ENCODE measurements at regions not wholly inside any gene's neighbourhood (a gene's known extent, or its start where the extent isn't known, plus 50 kb on each side); places are given as distances from the start of the nearest gene placed in this dataset.

GRCh38 chr7:3157566-3158287 lies 114.1 kb upstream of the CARD11 start:
- Histone ChIP-seq H3K4me2 (ENCODE audit: low read length) (no peak overlapping the region), H3K9me3 (ENCODE audit: insufficient read depth, low read depth, low read length) (peaks cover 2% of the 10 kb centered on the region), H2BK120ac (ENCODE audit: insufficient read depth, low read length, poor library complexity) (no peak overlapping the region), H3K9ac (ENCODE audit: low read length) (no peak overlapping the region), H3K79me1 (ENCODE audit: low read length) (no peaks in the 10 kb centered on the region), H4K12ac (ENCODE audit: low read depth, low read length) (no peak overlapping the region), H3K36me3 (ENCODE audit: control insufficient read depth in 1 of 2, insufficient read depth in 2 of 2, low read length in 2 of 2) (no peaks in the 10 kb centered on the region), H2BK12ac (ENCODE audit: low read length) (no peak overlapping the region), H3K4me1 (ENCODE audit: control insufficient read depth in 1 of 2, insufficient read depth in 2 of 2, low read length in 2 of 2) (no peaks in the 10 kb centered on the region), H2AK5ac (ENCODE audit: low read length) (no peak overlapping the region), H3K18ac (ENCODE audit: low read length) (no peak overlapping the region), H2AFZ (ENCODE audit: insufficient read depth, low read length, poor library complexity) (no peak overlapping the region), H4K91ac (ENCODE audit: low read depth, low read length) (no peak overlapping the region), H3K23ac (ENCODE audit: low read length) (no peak overlapping the region), H3K79me2 (ENCODE audit: control insufficient read depth, insufficient read depth, low read length, poor library complexity) (no peaks in the 10 kb centered on the region), H3K14ac (ENCODE audit: low read length) (no peak overlapping the region), H3K27me3 (ENCODE audit: insufficient read depth, low read length) (no peaks in the 10 kb centered on the region), H3K4me3 (ENCODE audit: low read depth, low read length) (no peak overlapping the region), H2BK5ac (ENCODE audit: low read depth, low read length, poor library complexity) (no peak overlapping the region), H4K8ac (ENCODE audit: low read depth, low read length) (no peak overlapping the region), H3K27ac (ENCODE audit: low read depth, low read length) (no peak overlapping the region), H3K4ac (ENCODE audit: low read depth, low read length) (no peak overlapping the region)
- DNase-seq: no peak
- no CpG with 5 or more reads among the region's 20 CpGs for WGBS (ENCODE audit: extremely low coverage, insufficient coverage, insufficient read length)

- WGBS (ENCODE audit: extremely low coverage, insufficient coverage, insufficient read length): no CpG with 5 or more reads among the region's 11 CpGs
- Histone ChIP-seq H2BK12ac (ENCODE audit: low read length) (no peak overlapping the region), H4K91ac (ENCODE audit: low read depth, low read length) (no peak overlapping the region), H4K12ac (ENCODE audit: low read depth, low read length) (no peak overlapping the region), H3K79me2 (ENCODE audit: control insufficient read depth, insufficient read depth, low read length, poor library complexity) (no peaks in the 10 kb centered on the region), H2AFZ (ENCODE audit: insufficient read depth, low read length, poor library complexity) (no peak overlapping the region), H3K79me1 (ENCODE audit: low read length) (no peaks in the 10 kb centered on the region), H3K27me3 (ENCODE audit: insufficient read depth, low read length) (no peaks in the 10 kb centered on the region), H4K8ac (ENCODE audit: low read depth, low read length) (no peak overlapping the region), H3K23ac (ENCODE audit: low read length) (no peak overlapping the region), H3K27ac (ENCODE audit: low read depth, low read length) (no peak overlapping the region), H3K4ac (ENCODE audit: low read depth, low read length) (no peak overlapping the region), H3K14ac (ENCODE audit: low read length) (no peak overlapping the region), H2AK5ac (ENCODE audit: low read length) (no peak overlapping the region), H2BK120ac (ENCODE audit: insufficient read depth, low read length, poor library complexity) (no peak overlapping the region), H3K4me3 (ENCODE audit: low read depth, low read length) (no peak overlapping the region), H3K9ac (ENCODE audit: low read length) (no peak overlapping the region), H3K4me2 (ENCODE audit: low read length) (no peak overlapping the region), H2BK5ac (ENCODE audit: low read depth, low read length, poor library complexity) (no peak overlapping the region), H3K9me3 (ENCODE audit: insufficient read depth, low read depth, low read length) (peaks cover 7% of the 10 kb centered on the region), H3K4me1 (ENCODE audit: control insufficient read depth in 1 of 2, insufficient read depth in 2 of 2, low read length in 2 of 2) (no peaks in the 10 kb centered on the region), H3K18ac (ENCODE audit: low read length) (no peak overlapping the region), H3K36me3 (ENCODE audit: control insufficient read depth in 1 of 2, insufficient read depth in 2 of 2, low read length in 2 of 2) (no peaks in the 10 kb centered on the region)
- no peak for DNase-seq
These were observed 114.7 kb upstream of the CARD11 start for GRCh38 chr7:3158341-3158760.

GRCh38 chr7:3159039-3159438 lies 115.4 kb upstream of the CARD11 start:
- Histone ChIP-seq H3K14ac (ENCODE audit: low read length) (no peak overlapping the region), H3K9ac (ENCODE audit: low read length) (no peak overlapping the region), H2AFZ (ENCODE audit: insufficient read depth, low read length, poor library complexity) (no peak overlapping the region), H3K18ac (ENCODE audit: low read length) (no peak overlapping the region), H2AK5ac (ENCODE audit: low read length) (no peak overlapping the region), H3K27ac (ENCODE audit: low read depth, low read length) (no peak overlapping the region), H3K27me3 (ENCODE audit: insufficient read depth, low read length) (no peaks in the 10 kb centered on the region), H3K23ac (ENCODE audit: low read length) (no peak overlapping the region), H3K4me2 (ENCODE audit: low read length) (no peak overlapping the region), H2BK5ac (ENCODE audit: low read depth, low read length, poor library complexity) (no peak overlapping the region), H3K36me3 (ENCODE audit: control insufficient read depth in 1 of 2, insufficient read depth in 2 of 2, low read length in 2 of 2) (no peaks in the 10 kb centered on the region), H4K12ac (ENCODE audit: low read depth, low read length) (no peak overlapping the region), H3K79me2 (ENCODE audit: control insufficient read depth, insufficient read depth, low read length, poor library complexity) (no peaks in the 10 kb centered on the region), H3K4ac (ENCODE audit: low read depth, low read length) (no peak overlapping the region), H3K4me1 (ENCODE audit: control insufficient read depth in 1 of 2, insufficient read depth in 2 of 2, low read length in 2 of 2) (peaks cover 2% of the 10 kb centered on the region in 2 experiments), H3K79me1 (ENCODE audit: low read length) (no peaks in the 10 kb centered on the region), H4K8ac (ENCODE audit: low read depth, low read length) (no peak overlapping the region), H3K4me3 (ENCODE audit: low read depth, low read length) (no peak overlapping the region), H2BK12ac (ENCODE audit: low read length) (no peak overlapping the region), H3K9me3 (ENCODE audit: insufficient read depth, low read depth, low read length) (peaks cover 8% of the 10 kb centered on the region), H4K91ac (ENCODE audit: low read depth, low read length) (no peak overlapping the region), H2BK120ac (ENCODE audit: insufficient read depth, low read length, poor library complexity) (no peak overlapping the region)
- no CpG with 5 or more reads among the region's 4 CpGs for WGBS (ENCODE audit: extremely low coverage, insufficient coverage, insufficient read length)
- no peak for DNase-seq

- H3K27me3 ChIP-seq (ENCODE audit: insufficient read depth, low read length): no peaks in the 10 kb centered on the region
- no peak for DNase-seq
- no peak overlapping the region for H2BK5ac ChIP-seq (ENCODE audit: low read depth, low read length, poor library complexity)
- peaks cover 4 to 6% of the 10 kb centered on the region in 2 experiments for H3K4me1 ChIP-seq (ENCODE audit: control insufficient read depth in 1 of 2, insufficient read depth in 2 of 2, low read length in 2 of 2)
- no peaks in the 10 kb centered on the region for H3K79me1 ChIP-seq (ENCODE audit: low read length)
- no peak overlapping the region for H3K14ac ChIP-seq (ENCODE audit: low read length)
- no peak overlapping the region for H2BK12ac ChIP-seq (ENCODE audit: low read length)
- no peak overlapping the region for H4K8ac ChIP-seq (ENCODE audit: low read depth, low read length)
- no peaks in the 10 kb centered on the region for H3K79me2 ChIP-seq (ENCODE audit: control insufficient read depth, insufficient read depth, low read length, poor library complexity)
- no peak overlapping the region for H2BK120ac ChIP-seq (ENCODE audit: insufficient read depth, low read length, poor library complexity)
- no peak overlapping the region for H2AFZ ChIP-seq (ENCODE audit: insufficient read depth, low read length, poor library complexity)
- no peak overlapping the region for H3K23ac ChIP-seq (ENCODE audit: low read length)
- no peak overlapping the region for H3K9ac ChIP-seq (ENCODE audit: low read length)
- H3K4ac ChIP-seq (ENCODE audit: low read depth, low read length): no peak overlapping the region
- no peak overlapping the region for H3K4me2 ChIP-seq (ENCODE audit: low read length)
- no CpG with 5 or more reads among the region's 3 CpGs for WGBS (ENCODE audit: extremely low coverage, insufficient coverage, insufficient read length)
- H4K91ac ChIP-seq (ENCODE audit: low read depth, low read length): no peak overlapping the region
- H3K18ac ChIP-seq (ENCODE audit: low read length): no peak overlapping the region
- no peak overlapping the region for H4K12ac ChIP-seq (ENCODE audit: low read depth, low read length)
- H3K4me3 ChIP-seq (ENCODE audit: low read depth, low read length): no peak overlapping the region
- H3K27ac ChIP-seq (ENCODE audit: low read depth, low read length): no peak overlapping the region
- H2AK5ac ChIP-seq (ENCODE audit: low read length): no peak overlapping the region
- H3K9me3 ChIP-seq (ENCODE audit: insufficient read depth, low read depth, low read length): peaks cover 8% of the 10 kb centered on the region
- no peaks in the 10 kb centered on the region for H3K36me3 ChIP-seq (ENCODE audit: control insufficient read depth in 1 of 2, insufficient read depth in 2 of 2, low read length in 2 of 2)
These were observed 115.8 kb upstream of the CARD11 start for GRCh38 chr7:3159445-3159844.

Measured in trophoblast cell (in vitro differentiated cells and primary cell).